SIG-M5 (cell line): ENCODE measurements at regions not wholly inside any gene's neighbourhood (a gene's known extent, or its start where the extent isn't known, plus 50 kb on each side); places are given as distances from the start of the nearest gene placed in this dataset.
"Not testable (repeated sequence)": the region's sequence is repeated elsewhere in the genome, so short reads cannot be mapped to it uniquely, and the experiment has no call there.

Source experiments
- DNase-seq: peaks from one replicate; lab custom pipeline; 2025; lab: John Stamatoyannopoulos, UW

DNA sequence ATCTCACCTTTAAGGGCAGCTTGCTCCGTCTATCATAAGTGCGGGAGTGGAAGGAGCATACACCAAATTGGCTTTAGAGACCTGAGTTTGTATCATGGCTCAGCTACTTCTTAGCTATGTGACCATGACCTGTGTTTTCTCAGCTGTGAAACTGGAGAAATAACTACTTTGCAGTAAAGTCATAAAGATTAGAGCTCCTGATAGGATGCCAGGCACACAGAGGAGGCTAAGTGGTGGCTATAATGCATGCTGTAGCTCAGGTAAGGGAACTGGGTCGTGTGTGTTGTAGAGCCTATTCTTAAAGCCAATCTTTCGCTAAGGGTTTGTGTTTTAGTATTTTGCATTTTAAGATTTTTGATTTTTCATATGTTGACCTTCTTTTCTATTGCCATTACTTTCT is 451.5 kb upstream of the MAN1A1 start:
- DNase-seq: no peak

DNA sequence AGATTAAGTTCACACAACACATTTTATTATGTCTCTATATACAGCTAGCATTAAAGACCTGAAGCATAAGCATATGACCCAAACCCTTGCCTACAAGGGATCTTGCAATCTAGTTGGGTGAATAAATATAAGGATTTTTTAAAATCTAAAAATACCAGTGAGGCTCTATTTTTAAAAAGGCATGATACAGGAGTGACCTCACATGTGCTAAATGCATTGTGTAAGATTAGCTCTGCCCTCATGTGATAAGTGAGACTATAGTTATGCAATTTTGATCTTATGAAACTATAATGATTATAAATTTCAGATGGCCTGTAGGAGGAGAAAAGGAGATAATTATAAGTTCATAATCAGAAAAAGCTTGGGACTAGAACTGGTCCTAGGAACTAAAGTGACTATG is 451.0 kb upstream of the MAN1A1 start:
- DNase-seq: no peak

DNA sequence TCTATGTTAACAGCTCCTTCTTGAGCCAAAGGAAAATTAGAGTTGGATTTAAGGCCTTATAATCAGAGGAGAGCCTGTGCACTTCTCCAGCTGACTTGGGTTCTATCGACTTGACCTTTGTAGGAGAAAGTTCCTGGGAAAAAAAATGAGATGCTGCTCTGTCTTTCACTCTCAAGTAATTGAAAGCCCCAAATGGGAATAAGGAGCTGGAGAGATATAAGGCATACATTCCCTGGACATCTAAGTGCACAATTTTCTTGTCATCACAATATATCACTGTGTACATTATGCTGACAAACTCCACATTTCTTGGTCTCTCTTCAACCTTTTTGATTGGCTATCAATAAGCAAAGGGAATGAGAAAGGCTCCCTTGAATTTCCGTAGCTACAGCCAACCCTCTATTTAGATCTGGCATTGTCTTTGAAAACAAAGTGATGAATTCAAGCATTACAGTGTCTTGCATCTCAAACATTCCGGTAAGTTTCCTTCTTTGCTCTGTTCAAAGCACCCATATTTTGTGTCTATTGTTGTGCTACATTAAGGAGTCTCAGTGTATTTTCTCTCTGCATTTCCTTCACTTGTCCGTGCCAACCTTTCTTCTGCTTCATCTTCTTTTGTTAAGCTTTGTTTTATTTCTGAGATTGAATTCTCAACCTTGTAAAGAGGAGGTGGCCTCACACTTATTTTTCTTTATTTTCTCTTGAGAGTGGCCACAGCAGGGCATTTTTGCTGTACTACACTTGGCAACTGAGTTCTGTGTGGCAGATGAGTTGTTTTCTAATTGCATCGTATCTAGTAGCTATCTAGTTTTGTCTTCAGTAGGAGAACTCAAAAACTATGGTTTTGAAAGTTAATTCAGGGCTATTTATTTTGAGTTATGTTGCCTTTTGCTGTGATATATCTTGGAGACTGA is 450.3 kb upstream of the MAN1A1 start:
- no peak for DNase-seq

DNA sequence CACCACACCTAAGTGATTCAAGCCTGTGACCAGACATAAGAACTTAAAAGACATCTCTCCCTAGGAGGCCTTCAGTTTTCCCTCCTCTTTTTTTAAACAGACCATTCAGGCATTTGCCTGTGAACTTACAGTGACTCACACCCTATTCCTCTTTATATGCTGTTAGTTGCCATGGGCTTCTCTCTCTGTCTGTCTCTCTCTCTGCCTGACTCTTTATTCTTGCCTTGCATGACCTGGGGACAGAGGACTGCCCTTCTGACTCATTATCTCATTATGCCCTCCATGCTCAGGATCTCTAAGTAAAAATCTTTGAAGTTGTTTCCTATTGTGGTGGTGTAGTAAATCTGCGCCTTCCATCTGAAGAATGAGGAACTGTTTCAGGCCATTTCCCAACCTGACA is 442.2 kb upstream of the MAN1A1 start:
- DNase-seq: no peak

DNA sequence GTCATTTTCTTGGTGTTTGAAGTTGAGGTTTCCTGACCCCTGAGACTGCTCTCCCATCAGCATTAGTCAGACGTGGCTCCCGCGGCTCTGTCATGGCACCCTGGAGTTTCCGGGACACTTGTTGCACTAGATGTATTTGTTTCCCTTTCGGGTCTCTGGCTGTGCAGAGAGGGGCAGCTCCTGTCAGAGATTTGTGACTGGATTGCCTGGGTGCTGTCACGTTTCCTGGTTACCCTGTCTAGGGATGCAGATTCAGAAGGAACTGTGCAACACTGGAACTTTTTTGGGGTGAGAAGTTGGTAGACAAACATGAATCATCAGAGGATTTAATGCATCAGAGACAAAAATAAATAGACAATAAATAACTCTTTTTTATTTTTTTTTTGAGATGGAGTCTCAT is 431.8 kb upstream of the MAN1A1 start:
- DNase-seq: no peak

DNA sequence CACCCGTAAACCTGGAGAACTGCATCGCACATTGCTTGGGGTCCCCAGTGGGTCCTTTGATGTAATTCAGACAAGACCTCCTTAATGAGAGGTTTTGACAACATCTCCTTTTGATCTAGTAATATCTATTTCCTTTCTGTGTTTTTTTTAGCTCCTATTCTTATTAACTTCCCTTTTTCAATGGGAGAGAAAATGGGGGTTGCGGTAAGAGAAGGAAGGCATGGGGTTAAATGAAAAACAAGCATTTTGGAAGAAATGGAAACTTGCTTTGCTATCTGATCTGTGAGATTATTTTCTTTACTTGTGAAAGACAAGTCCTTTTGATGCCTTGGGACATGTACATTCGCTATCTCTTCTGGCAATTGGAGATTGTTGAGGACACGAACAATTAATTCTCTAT is 418.6 kb upstream of the MAN1A1 start:
- DNase-seq: no peak

DNA sequence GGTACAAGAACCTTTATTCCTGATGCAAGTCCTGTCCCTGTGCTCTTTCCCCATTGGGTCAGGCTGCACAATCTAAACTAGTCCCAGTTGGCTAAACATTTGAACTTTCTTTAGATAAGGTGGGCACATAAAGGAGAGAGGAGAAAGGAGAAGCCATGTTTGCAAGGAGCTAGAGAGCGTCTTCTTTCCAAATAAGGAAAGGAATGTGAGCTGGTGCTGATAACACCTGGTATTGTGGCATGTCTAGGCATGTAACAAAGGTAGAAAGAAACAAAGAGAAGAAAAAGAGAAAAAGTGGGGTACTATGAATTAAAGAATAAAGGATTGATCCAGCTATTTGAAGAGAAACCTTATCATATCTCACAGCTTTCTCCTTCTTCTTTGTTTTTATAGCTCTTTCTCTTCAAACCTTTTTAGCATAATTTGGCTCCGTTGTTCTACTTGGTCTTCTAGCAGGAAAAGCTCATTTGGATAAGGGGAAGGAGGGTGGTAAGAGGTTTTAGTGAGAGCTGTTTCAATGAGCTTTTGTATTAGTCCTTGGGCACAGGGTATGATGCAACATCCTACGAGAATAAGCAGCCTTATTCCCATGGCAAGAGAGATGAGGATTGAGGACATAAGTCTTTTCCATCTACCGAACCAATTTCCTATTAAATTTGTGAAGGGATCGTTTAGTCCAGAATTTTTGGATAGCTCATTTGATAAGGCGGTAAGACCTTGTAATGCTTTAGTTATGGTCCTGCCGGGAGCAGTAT is 415.5 kb upstream of the MAN1A1 start:
- no peak for DNase-seq

DNA sequence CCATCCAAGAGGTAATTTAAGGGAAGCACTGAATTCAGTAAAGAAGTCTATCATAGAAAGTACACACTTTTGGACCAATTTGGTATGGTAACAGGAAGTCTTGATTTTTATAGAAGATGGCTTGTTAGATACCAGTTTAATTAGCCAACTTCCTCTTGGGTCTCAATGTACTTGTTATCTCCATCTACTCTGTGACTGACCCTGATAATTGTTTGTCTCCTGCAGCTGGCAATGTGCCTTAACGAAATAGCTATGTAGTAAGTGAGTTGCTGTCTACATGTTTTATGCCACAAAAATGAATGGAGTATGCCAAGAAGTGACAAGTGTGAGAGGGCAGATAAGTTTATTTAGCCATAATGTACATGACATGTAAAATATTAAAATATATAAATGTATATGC is 410.5 kb upstream of the MAN1A1 start:
- no peak for DNase-seq

DNA sequence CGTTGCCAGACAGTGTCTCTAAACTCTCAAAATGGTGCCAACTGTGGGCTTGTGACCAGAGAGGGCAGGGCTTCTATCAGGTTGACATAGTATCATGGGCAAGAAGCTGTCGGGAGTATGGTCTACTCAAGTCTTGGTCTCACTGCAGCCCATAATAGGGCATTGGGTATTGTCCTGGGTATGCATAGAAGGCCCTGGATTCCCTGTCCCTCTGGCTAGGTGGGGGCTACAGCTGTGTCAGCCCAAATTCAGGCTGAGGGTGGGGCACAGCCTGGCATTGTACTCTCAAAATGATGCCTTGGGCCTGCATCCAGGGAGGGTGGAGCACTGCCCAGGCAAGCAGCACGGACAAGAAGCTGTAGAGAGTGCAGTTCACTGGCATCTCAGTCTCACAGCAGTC is 408.8 kb upstream of the MAN1A1 start:
- no peak for DNase-seq

DNA sequence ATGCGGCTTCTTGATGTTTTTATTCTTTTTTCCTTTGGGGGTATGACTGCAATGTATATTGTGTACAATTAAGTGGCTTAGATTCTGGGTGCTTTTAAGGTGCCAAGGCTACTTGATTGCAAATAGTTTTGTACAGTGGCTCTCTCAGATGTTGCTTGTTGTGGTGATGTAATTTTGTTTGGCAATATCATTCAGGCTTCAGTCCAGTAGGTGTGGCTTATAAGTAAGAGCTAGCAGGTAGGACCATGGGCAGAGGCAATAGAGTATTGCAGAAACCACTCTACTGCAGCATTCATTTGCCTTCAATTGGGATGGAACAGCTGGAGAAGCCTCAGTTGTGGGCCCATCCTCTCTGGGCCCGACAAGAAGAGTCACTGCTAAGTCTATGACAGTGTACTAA is 407.9 kb upstream of the MAN1A1 start:
- DNase-seq: no peak

DNA sequence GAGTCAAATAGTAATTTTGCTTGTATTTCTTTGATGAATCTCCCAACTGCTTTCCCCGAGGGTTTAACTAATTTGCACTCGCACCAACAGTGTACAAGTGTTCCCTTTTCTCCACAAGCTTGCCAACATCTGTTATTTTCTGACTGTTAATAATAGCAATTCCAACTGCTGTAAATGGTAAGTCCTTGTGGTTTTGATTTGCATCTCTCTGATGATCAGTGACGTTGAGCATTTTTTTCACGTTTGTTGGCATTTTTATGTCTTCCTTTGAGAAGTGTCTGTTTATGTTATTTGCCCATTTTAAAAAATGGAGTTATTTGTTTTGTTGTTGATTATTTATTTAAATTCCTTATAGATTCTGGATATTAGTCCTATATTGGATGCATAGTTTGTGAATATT is 399.8 kb upstream of the MAN1A1 start:
- no peak for DNase-seq

DNA sequence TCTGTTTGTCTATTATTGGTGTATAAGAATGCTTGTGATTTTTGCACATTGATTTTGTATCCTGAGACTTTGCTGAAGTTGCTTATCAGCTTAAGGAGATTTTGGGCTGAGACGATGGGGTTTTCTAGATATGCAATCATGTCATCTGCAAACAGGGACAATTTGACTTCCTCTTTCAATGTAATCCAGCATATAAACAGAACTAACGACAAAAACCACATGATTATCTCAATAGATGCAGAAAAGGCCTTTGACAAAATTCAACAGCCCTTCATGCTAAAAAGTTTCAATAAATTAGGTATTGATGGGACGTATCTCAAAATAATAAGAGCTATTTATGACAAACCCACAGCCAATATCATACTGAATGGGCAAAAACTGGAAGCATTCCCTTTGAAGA is 399.0 kb upstream of the MAN1A1 start:
- not testable (repeated sequence) for DNase-seq

DNA sequence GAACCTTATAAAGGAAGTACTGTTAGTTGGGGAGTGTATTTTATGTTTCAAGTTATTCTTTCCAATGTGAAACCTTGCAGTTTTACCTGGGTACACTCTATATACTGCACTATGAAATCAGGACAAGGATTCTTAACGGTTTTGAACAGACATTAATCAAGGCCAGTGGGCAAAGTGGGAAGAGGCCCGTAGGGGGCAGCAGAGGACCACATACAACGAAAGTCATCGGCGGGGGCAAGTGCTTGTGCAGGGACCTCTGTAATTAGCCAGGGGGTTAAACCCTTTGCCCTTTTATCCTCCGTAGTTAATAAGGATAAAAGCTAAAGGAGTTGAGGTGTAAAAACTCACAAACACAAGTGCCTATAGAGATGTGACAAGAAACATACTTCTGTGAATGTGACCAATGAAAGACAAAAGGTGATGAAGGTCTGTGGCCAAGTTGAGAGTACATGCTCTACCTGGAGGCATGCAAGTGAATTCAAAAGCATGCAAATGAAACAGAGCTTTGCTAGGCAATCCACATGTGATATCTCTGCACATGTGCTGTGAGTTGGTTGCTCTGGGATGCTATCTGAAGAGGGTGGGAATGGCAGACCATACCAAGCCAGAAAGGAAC is 392.7 kb upstream of the MAN1A1 start:
- DNase-seq: no peak

DNA sequence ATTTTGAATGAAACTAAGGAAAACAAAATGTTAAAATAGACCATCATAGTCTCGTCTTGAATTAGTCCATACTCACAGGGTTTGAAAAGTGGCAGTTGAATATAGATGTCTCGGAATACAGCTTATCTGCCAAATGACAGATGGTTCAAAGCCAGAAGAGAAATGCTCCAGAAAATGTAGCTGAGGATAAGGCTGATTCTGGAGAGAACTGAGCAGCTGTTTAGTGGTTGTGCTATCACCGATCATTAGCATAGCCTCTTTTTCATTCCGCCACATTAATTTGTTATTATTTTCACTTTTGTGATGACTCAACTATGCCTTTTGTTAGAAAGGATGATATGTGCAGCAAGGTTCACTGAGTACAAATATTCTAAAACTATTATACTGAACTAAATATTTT is 390.2 kb upstream of the MAN1A1 start:
- DNase-seq: no peak

DNA sequence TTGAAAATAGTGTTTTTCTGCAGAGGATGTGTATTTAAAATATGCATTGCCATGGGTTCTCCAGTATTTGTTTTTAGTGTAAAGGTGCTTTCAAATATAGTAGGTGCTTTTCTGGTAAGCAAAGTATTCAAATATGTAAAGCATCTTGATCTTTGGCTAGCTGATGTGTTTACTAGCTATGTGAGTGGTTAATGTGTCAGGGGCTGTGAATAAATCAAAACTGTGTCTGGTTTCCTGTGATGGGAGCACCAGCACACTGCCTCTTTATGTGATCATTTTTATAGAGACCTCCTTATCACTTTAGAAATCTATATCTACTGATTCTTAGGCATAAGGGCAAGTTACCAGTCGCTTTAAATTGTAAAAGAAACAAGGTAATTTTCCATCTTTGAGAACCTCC is 388.9 kb upstream of the MAN1A1 start:
- DNase-seq: no peak

DNA sequence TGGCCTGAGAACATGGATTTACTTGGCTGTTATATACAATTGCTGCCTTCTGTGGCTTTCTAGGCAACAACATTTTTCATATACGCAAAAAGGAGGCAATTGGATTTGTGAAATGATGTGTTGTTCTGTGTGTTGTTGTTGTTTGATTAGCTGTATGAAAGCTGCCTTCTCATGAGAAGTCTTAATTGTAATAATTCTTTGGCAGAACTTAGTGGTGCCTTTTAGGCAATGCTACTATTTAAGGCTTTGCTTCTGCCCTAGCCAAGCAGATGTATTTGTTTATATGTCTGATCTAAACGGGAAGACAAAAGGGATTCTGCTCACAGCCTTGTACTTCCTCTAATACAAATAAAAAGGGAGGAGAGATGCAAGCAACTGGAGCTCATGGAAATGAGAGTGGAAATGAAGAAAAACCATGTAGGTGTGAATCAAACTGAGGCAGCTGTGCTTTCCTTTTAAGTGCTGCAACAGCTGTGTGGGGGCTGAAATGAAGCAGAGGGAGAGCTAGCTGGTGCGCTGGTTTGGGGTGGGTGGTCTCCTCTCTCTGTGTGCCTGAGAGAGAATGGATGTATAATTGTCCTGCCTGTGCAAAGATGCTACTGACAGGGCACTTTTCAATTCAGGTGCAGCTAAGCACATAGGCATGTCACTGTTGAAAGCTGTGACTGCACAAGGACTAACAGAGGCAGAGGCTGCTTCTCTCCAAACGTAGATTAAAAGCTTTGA is 386.9 kb upstream of the MAN1A1 start:
- no peak for DNase-seq

DNA sequence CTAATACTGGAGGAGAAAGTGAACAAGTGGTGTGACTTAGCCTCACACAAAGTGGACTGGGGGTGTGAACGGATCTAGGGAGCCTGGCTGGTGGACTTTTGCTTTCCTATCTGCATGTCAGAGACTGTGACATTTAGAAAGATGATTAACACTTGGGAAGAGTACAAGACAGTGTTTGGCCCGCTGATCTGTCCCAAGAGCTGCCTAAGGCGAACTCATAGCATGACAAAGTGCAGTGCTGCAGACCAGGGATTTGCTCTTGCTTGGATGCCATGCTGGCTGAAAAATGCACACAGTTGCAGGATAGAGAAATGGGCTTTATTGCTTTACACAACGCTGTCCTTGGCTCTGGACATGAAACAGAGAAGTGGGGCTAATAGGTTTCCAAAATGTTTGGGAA is 386.0 kb upstream of the MAN1A1 start:
- no peak for DNase-seq

DNA sequence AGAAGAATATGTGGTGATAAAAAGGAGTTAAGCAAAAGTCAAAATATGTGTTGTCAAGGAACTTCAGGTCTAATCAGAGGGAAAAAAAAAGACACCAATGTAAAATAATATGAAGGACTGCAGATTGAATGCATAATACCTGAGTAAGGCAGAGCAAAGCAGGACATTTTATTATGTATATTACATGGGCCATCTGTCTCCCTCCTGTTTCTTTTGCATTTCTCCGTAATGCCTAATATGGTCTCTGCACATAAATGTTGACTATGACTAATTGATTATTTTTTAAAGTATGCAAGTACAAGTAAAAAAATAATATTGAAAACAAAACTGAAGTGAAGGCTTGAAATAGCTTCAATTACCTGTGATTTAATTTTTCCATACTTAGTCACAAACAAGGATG is 384.7 kb upstream of the MAN1A1 start:
- no peak for DNase-seq

DNA sequence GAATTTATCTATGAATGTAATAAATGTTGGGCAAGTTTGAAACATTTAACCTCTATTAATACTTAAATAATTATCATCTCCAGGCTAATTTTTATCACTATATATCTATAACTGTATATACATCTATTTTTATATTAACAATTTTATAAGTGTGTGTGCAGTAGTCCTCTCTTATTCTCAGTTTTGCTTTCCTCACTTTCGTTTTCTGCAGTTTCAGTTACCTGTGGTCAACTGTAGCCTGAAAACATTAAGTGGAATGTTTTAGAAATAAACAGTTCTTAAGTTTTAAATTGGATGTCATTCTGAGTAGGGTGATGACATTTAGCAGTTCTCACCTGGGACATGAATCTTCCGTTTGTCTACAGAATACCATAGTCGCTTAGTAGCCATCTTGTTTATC is 379.4 kb upstream of the MAN1A1 start:
- DNase-seq: no peak

DNA sequence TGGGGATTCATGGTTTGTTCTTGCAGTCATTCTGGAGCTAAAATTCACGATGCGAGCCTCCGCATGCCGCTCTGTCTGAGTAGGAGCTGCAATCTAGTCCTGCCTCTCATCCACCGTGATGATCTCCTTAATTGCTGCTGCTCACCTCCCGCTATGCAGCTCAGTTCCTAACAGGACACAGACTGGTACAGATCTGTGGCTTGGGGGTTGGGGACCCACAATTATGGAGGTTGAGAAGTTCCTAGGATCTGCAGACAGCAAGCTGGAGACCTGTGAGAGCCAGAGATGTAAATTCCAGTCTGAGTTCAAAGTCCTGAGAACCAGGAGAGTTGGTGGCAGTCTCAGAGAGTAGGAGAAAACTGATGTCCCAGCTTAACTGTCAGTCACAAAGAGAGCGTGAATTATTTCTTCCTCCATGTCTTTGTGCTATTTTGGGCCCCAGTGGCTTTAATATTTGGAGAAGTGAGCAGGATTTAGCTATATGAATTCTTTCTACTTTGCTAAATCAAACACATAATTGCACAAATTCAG is 378.7 kb upstream of the MAN1A1 start:
- no peak for DNase-seq

DNA sequence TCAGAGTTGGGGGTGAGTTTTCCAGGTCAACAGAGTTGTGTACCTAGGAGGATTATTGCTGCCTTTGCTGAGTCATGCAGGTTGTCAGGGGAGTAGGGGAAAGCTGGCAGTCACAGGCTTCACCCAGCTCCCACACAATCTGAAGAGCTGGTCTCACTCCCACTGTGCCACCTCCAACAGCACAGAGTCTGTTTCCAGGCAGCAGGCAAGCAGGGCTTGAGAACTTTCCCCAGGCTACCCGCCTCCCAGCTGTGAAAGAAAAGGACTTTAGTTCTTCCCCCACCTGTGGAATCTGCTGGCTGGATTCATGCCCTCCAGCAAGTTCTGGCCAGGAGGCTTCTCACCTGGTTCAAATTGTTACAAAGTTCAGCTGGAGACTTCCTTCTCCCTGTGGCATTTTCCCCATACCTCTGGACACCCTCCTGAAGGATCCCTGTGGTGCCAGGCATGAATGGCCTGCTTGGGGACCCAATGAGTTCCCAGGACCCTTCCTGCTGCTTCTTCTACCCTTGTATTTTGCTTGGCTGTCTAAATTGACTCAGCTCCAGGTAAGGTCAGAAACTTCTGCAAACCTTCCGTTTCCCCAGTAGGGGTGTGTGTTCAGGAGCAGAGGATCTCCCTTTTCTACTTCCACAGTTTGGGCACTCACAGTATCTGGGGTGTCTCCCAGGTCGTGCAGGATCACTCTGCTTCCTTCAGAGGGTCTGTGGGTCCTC is 378.1 kb upstream of the MAN1A1 start:
- DNase-seq: no peak
